GM12873 (cell line): ENCODE measurements at regions not wholly inside any gene's neighbourhood (a gene's known extent, or its start where the extent isn't known, plus 50 kb on each side); places are given as distances from the start of the nearest gene placed in this dataset.

Experiments used
- CTCF ChIP-seq: IDR thresholded peaks from 2 replicates; pipeline ENCODE4 v1.5.1; 2012; ENCODE audit warnings: low read depth, mild to moderate bottlenecking, moderate library complexity, low read length, control low read depth; ENCODE audit not compliant: insufficient read depth; ENCODE audit errors: missing control alignments

GRCh38 chr1:21369905-21370304 lies 70.0 kb upstream of the NBPF3 start:
- TF ChIP-seq CTCF = no peak

- TF ChIP-seq CTCF = peak; percentile 99
These were observed 71.2 kb upstream of the NBPF3 start for GRCh38 chr1:21368515-21369289.

DNA sequence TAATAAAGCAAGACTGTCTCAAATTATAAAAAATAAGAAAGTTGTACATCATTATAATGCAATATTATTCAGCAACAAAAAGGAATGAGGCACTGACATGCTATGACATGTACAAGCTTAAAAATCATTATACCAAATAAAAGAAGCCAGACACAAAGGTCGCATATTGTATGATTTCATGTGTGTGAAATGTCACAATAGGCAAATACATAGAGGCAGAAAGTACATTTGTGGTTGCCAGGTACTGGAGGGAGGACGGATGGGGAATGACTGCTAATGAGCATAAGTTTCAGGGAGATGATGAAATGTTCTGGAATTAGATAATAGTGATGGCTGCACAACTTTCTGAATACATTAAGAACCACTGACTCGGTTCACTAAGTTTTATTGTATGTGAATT lies 73.6 kb upstream of the NBPF3 start:
- no peak for TF ChIP-seq CTCF

DNA sequence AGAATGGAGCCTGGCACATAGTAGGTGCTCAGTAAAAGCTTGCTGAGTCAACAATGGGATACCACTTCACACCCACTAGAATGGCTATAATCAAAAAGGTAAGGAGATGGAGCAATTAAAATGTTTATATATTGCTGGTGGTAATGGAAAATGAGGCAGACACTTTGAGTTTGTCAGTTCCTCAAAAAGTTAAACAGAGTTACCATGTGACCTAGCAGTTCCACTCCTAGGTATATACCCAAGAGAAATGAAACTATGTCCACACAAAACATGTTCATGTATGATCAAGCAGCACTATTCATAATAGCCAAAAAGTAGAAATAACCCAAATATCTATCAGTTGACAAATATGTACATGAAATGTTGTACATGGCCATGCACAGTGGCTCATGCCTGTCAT lies 74.8 kb upstream of the ECE1 start:
- no peak for TF ChIP-seq CTCF

DNA sequence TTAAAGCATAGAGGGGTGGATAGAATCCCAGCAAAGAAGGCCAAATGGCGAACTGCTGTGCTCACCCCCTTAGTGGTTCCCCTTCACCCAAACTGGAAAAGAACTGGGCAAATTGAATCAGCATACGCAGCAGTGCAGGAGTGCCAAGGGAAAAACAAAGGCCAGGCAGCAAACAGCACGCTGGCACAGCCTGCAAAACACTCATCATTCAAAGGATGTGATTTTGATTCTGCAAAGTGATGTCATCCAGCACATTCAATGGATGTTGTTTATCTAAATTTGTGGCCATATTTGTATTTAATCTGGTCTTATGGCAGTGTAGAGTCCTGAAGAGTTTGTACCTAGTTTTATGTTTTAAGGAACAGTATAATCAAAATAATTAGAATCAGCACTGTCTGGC lies 71.8 kb upstream of the ECE1 start:
- TF ChIP-seq CTCF = no peak

DNA sequence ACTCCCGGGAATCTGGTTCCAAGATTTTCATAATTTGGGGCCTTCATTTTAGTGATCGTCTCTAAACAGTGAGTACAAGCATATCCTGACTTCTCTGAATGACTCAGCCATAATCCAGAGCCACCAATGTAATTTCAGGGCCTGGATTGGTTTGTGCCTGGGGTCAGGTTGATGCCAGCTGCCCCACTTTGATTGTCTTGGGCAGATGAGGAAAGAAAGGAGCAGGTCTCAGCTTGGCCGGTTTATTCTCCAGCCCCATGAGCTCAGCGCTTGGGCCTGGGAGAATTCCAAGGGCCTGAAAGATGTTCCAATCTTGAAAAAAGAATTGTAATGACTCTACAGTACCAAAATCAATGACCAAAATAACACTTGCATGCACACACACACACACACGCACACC lies 71.2 kb upstream of the ECE1 start:
- TF ChIP-seq CTCF = no peak

DNA sequence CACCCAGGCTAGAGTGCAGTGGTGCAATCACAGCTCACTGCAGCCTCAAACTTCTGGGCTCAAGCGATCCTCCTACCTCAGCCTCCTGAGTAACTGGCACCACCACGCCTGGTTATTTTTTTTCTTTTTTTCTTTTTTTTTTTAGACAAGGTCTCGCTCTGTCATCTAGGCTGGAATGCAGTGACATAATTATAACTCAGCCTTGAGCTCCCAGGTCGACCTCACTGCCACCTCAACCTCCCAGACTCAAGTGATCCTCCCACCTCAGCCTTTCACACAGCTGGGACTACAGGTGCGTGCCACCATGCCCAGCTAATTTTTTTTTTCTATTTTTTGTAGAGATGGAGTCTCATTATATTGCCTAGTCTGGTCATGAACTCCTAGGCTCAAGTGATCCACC lies 66.9 kb upstream of the ECE1 start:
- no peak for TF ChIP-seq CTCF

DNA sequence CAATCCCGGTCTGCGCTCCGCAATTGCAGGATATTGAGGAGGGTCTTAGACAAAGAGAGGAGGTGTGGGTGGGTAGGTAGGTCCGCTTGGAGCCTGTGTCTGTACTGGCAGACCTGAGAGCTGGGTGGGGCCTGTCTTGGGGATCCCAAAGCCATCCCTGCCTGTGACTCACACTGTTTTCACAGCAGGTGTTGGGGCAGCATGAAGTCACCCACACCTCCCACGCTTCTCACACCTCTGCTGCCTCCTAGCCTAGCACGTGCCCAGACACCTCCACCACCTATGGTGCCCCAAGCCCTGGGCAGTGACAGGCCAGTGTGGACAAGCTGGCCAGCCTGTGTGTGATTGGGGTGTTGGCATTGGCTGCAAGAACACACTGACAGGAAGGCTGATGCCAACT lies 65.7 kb upstream of the ECE1 start:
- no peak for TF ChIP-seq CTCF
